Smooth muscle cell (in vitro differentiated cells): ENCODE measurements at regions not wholly inside any gene's neighbourhood (a gene's known extent, or its start where the extent isn't known, plus 50 kb on each side); places are given as distances from the start of the nearest gene placed in this dataset.

Experiments
- DNase-seq: peaks from one replicate; lab custom pipeline; 2025; ENCODE audit not compliant: unreplicated experiment; lab: John Stamatoyannopoulos, UW
- H2AFZ ChIP-seq: fragments of 200-600 bp; sonication (generic); 2 replicates; pipeline ENCODE4 v1.6.0; 2016; ENCODE audit warnings: antibody characterized with exemption, low read depth, mild to moderate bottlenecking
- H3F3A ChIP-seq: fragments of 200-600 bp; sonication (generic); 2 replicates; pipeline ENCODE4 v1.6.0; 2017; ENCODE audit warnings: antibody characterized with exemption, low read depth
- H3K27ac ChIP-seq: fragments of 200-600 bp; sonication (generic); 2 replicates; pipeline ENCODE4 v1.5.1; 2016; ENCODE audit warnings: low read depth, mild to moderate bottlenecking
- H3K27me3 ChIP-seq: fragments of 200-600 bp; sonication (generic); 2 replicates; pipeline ENCODE4 v1.6.1; 2016; ENCODE audit warnings: low read depth, mild to moderate bottlenecking
- H3K36me3 ChIP-seq: fragments of 200-600 bp; sonication (generic); 2 replicates; pipeline ENCODE4 v1.5.1; 2016; ENCODE audit warnings: low read depth
- H3K4me1 ChIP-seq: fragments of 200-600 bp; sonication (generic); 2 replicates; pipeline ENCODE4 v1.5.1; 2016; ENCODE audit warnings: low read depth
- H3K4me2 ChIP-seq: fragments of 200-600 bp; sonication (generic); 2 replicates; pipeline ENCODE4 v1.6.0; 2016; ENCODE audit warnings: mild to moderate bottlenecking
- H3K4me3 ChIP-seq: fragments of 200-600 bp; sonication (generic); 2 replicates; pipeline ENCODE4 v1.5.1; 2016; ENCODE audit warnings: mild to moderate bottlenecking
- H3K79me2 ChIP-seq: fragments of 200-600 bp; sonication (generic); 2 replicates; pipeline ENCODE4 v1.6.0; 2016; ENCODE audit warnings: low read depth, mild to moderate bottlenecking
- H3K9ac ChIP-seq: fragments of 200-600 bp; sonication (generic); 2 replicates; pipeline ENCODE4 v1.6.0; 2016; ENCODE audit warnings: low read depth
- H3K9me3 ChIP-seq: fragments of 200-600 bp; sonication (generic); replicated peaks from 2 replicates; pipeline ENCODE4 v1.5.1; 2016; ENCODE audit warnings: low read depth
- H4K20me1 ChIP-seq: fragments of 200-600 bp; sonication (generic); 2 replicates; pipeline ENCODE4 v1.6.0; 2016; ENCODE audit warnings: low read depth
- WGBS: methylation state at CpG from one replicate; pipeline ENCODE4 v1.1.7; 2016; ENCODE audit warnings: low lambda C conversion rate; 5-methylcytosine and 5-hydroxymethylcytosine counted together
- TF ChIP-seq, protein P1 (sequence below): fragments of 200-600 bp; sonication (generic); IDR thresholded peaks from 2 replicates; pipeline ENCODE4 v1.5.1; 2017; ENCODE audit warnings: borderline replicate concordance, mild to moderate bottlenecking, antibody characterized with exemption; ENCODE audit not compliant: insufficient read depth, poor library complexity, severe bottlenecking

DNA sequence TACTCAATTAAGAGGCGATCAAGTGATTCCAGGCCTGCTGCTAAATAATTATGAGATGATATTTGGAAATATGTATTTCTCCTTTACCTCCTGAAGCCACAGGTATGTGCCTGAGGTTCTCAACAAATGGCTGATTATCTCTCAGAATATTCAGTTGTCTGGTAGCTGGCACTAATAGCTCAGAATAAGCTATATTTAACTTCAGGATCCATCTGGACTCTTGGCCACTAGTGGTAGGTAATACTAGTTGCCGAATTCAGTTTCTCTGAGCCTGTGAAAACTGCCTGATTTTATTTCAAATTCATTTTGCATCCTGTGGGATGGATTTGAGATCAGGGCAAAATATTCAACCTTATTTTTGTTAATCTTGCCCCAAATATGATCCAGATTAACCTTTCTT, 499.0 kb downstream of the DIPK2A start:
- Histone ChIP-seq H3K4me1 (no peaks in the 10 kb centered on the region), H3K4me2 (no peak overlapping the region), H3K27ac (no peak overlapping the region), H4K20me1 (no peaks in the 10 kb centered on the region), H3K9ac (no peak overlapping the region), H3K36me3 (no peaks in the 10 kb centered on the region), H3K79me2 (no peaks in the 10 kb centered on the region), H3K4me3 (no peak overlapping the region), H2AFZ (no peak overlapping the region), H3K9me3 (no peaks in the 10 kb centered on the region), H3F3A (no peaks in the 10 kb centered on the region), H3K27me3 (no peaks in the 10 kb centered on the region)
- no peak for DNase-seq
- TF ChIP-seq, protein P1, sequence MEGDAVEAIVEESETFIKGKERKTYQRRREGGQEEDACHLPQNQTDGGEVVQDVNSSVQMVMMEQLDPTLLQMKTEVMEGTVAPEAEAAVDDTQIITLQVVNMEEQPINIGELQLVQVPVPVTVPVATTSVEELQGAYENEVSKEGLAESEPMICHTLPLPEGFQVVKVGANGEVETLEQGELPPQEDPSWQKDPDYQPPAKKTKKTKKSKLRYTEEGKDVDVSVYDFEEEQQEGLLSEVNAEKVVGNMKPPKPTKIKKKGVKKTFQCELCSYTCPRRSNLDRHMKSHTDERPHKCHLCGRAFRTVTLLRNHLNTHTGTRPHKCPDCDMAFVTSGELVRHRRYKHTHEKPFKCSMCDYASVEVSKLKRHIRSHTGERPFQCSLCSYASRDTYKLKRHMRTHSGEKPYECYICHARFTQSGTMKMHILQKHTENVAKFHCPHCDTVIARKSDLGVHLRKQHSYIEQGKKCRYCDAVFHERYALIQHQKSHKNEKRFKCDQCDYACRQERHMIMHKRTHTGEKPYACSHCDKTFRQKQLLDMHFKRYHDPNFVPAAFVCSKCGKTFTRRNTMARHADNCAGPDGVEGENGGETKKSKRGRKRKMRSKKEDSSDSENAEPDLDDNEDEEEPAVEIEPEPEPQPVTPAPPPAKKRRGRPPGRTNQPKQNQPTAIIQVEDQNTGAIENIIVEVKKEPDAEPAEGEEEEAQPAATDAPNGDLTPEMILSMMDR = no peak
- 100% methylated on average over 2 of the region's 2 CpGs for WGBS

DNA sequence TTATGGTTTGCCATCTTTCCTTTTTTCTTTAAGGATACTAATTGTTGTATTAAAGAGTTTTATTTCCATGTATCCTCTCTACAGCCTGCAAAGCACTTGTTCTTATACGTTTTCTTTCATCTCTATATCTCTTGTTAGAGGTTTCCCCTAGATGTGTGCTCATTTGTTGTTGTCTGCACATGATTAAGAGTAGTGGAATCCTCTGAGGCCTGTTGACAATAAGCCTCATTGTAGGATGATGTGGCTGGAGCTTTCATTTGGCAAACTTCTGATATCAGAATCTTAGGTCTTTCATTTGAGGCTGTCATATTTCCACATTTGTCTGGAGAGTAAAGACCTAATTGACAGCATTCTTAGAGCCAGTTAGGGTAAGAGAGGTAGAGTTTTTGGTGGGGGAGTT, 506.0 kb downstream of the DIPK2A start:
- no peaks in the 10 kb centered on the region for H3K9me3 ChIP-seq
- H3K79me2 ChIP-seq = no peaks in the 10 kb centered on the region
- H3K4me1 ChIP-seq = no peaks in the 10 kb centered on the region
- H3K4me3 ChIP-seq = no peak overlapping the region
- H3K9ac ChIP-seq = no peak overlapping the region
- DNase-seq = no peak
- no peaks in the 10 kb centered on the region for H3F3A ChIP-seq
- 80% methylated on average over 1 of the region's 1 CpG for WGBS
- H2AFZ ChIP-seq = no peak overlapping the region
- no peaks in the 10 kb centered on the region for H3K36me3 ChIP-seq
- TF ChIP-seq, protein P1 = no peak
- no peaks in the 10 kb centered on the region for H3K27me3 ChIP-seq
- no peak overlapping the region for H3K4me2 ChIP-seq
- H4K20me1 ChIP-seq = no peaks in the 10 kb centered on the region
- H3K27ac ChIP-seq = no peak overlapping the region

DNA sequence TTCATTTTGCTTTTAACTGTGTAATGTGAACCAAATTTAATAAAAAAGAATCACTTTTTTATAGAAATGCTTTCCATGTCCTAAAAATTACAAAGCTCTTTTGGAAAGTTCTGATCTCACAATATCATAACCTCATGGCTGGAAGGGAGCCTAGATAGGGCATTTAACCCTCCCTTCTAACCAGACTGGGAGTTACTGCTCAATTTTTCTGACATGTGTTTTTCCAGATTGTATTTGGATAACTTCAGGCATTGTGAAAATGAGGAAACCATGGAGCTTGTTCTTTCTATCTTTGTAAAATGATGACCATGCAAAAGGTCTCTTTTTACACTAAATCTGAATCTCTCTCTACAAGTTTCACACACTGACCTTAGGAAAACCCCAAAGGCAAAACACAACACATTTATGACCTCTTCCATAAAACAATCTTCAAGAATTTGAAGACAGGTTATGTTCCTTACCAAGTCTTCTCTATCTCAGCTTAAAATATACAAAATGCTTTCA, 508.8 kb downstream of the DIPK2A start:
- H3K4me3 ChIP-seq = no peak overlapping the region
- no peaks in the 10 kb centered on the region for H4K20me1 ChIP-seq
- H3K27ac ChIP-seq = no peak overlapping the region
- H3K4me2 ChIP-seq = no peak overlapping the region
- no peak overlapping the region for H2AFZ ChIP-seq
- TF ChIP-seq, protein P1 = no peak
- H3K27me3 ChIP-seq = no peaks in the 10 kb centered on the region
- H3K79me2 ChIP-seq = no peaks in the 10 kb centered on the region
- H3K4me1 ChIP-seq = no peaks in the 10 kb centered on the region
- H3K9ac ChIP-seq = no peak overlapping the region
- no peaks in the 10 kb centered on the region for H3F3A ChIP-seq
- no peaks in the 10 kb centered on the region for H3K9me3 ChIP-seq
- no peaks in the 10 kb centered on the region for H3K36me3 ChIP-seq
- DNase-seq = no peak

DNA sequence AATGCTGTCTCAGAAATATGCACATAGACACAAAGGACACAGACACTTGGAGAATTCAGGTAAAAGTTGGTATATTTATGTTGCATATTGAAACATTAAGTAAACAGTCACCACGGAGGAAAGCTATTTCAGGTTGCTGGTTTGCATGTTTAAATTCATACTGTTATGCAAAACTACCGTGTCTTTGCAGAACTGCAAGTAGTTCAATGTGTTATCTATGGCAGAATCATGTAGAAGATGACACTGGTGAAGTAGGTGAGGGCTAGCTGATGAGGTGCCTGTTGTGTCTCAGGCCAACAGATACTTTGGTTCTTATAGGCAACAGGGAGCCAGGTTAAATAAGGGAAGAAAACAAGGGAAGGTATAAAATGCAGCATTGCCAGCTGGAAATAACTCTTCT, 511.3 kb downstream of the DIPK2A start:
- H3K79me2 ChIP-seq = no peaks in the 10 kb centered on the region

More for the DNA sequence above, 511.3 kb downstream of the DIPK2A start:
- H3K4me2 ChIP-seq = no peak overlapping the region
- 59% methylated on average over 2 of the region's 2 CpGs for WGBS
- no peak overlapping the region for H3K9ac ChIP-seq
- no peaks in the 10 kb centered on the region for H3F3A ChIP-seq
- no peaks in the 10 kb centered on the region for H3K9me3 ChIP-seq
- H3K36me3 ChIP-seq = no peaks in the 10 kb centered on the region
- H3K4me3 ChIP-seq = no peak overlapping the region
- no peak overlapping the region for H3K27ac ChIP-seq
- no peak overlapping the region for H2AFZ ChIP-seq
- no peak for DNase-seq
- H4K20me1 ChIP-seq = no peaks in the 10 kb centered on the region
- H3K4me1 ChIP-seq = no peaks in the 10 kb centered on the region
- H3K27me3 ChIP-seq = no peaks in the 10 kb centered on the region
- TF ChIP-seq, protein P1 = no peak
